ENCODE measurements at regions not wholly inside any gene's neighbourhood (a gene's known extent, or its start where the extent isn't known, plus 50 kb on each side); places are given as distances from the start of the nearest gene placed in this dataset.

DNA sequence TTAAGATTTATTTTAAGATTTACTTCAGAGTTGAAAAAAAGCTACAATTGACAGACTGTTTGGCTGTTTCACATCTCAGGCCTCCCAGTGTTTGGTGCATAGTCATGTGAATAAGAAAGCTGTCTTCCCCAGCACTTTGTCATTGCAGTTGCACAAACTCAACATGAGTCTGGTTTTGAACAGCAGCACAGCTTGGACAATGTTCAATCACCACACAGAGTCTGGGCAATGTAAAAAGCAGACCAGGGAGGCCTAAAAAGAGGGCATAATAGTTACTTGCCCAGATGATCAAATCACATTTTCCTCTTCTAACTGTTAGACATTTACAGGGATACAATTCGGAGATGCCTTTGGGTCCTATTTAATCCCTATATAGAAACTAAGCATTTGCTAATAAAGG lies 1055.0 kb downstream of the RPA4 start:
- no TSS peak for BruUV-seq (replicated peaks)
- Histone ChIP-seq H2AFZ (ENCODE audit: low read depth, low read length) (no peak overlapping the region), H3K4me3 (replicated peaks in 1 of 3; ENCODE audit: insufficient read depth in 1 of 3, low read depth in 1 of 3, low read length in 3 of 3) (no peak overlapping the region), H4K20me1 (replicated peaks; ENCODE audit: control insufficient read depth, extremely low read depth, insufficient read depth, low read length) (no peaks in the 10 kb centered on the region), H3K36me3 (ENCODE audit: control insufficient read depth in 2 of 2, extremely low read depth in 1 of 2, insufficient read depth in 2 of 2, low read length in 2 of 2) (no peaks in the 10 kb centered on the region), H3K9me1 (replicated peaks; ENCODE audit: control insufficient read depth, extremely low read depth, insufficient read depth, low read length) (no peaks in the 10 kb centered on the region), H3K4me1 (ENCODE audit: control insufficient read depth, extremely low read depth, insufficient read depth, low read length) (no peaks in the 10 kb centered on the region), H3K9ac (replicated peaks; ENCODE audit: extremely low read depth, insufficient read depth, low read length) (no peak overlapping the region), H3K4me2 (ENCODE audit: insufficient read depth, low read length) (no peak overlapping the region), H3K27me3 (ENCODE audit: control insufficient read depth in 2 of 2, insufficient read depth in 2 of 2, low read length in 2 of 2) (no peaks in the 10 kb centered on the region), H3K79me2 (ENCODE audit: control insufficient read depth, insufficient read depth, low read length) (no peaks in the 10 kb centered on the region), H3K9me3 (replicated peaks; ENCODE audit: control insufficient read depth, insufficient read depth, low read length) (no peaks in the 10 kb centered on the region), H3K27ac (ENCODE audit: insufficient read depth, low read depth, low read length) (no peak overlapping the region)
- FAIRE-seq (no peak), DNase-seq (ENCODE audit: low read depth, low spot score) (no peak)
- intact Hi-C loops (cut with micrococcal nuclease): no loop called here
- TF ChIP-seq EZH2 (IDR thresholded peaks at IDR 0.05; ENCODE audit: borderline replicate concordance, low read depth, low read length, severe bottlenecking) (no peak), POLR2AphosphoS5 (IDR thresholded peaks at IDR 0.05; ENCODE audit: insufficient read depth, low read depth, low read length) (no peak), MYC (IDR thresholded peaks at IDR 0.05; ENCODE audit: low read depth, low read length) (no peak), POLR2A (IDR thresholded peaks at IDR 0.05; ENCODE audit: low read depth, low read length) (no peak), GATA2 (IDR thresholded peaks at IDR 0.05; ENCODE audit: insufficient read depth, insufficient read length, low read depth, low read length) (no peak), FOS (IDR thresholded peaks at IDR 0.05; ENCODE audit: borderline replicate concordance, insufficient read depth, low read length) (no peak), CTCF (IDR thresholded peaks at IDR 0.05; ENCODE audit: extremely low read depth in 1 of 2, insufficient read depth in 1 of 2, low read depth in 1 of 2, low read length in 2 of 2) (no peak), JUN (IDR thresholded peaks at IDR 0.05; ENCODE audit: borderline replicate concordance, insufficient read depth, insufficient read length, low read depth) (no peak)
- ChIA-PET POLR2A (no interaction called here), CTCF (no interaction called here)
- dilution Hi-C loops (cut with MboI; ENCODE audit: extremely low pct_ligation_motif_present, low sequenced_read_pairs): no loop called here
